H54 (cell line): ENCODE measurements at regions not wholly inside any gene's neighbourhood (a gene's known extent, or its start where the extent isn't known, plus 50 kb on each side); places are given as distances from the start of the nearest gene placed in this dataset.
A peak's percentile ranks its signal among the peaks of the same experiment; 100 is the strongest.

ENCODE experiments used
- DNase-seq: peaks from one replicate; pipeline ENCODE4 v3.0.0; 2011; ENCODE audit warnings: low spot score, mixed read lengths; ENCODE audit not compliant: insufficient read length
- FAIRE-seq: peaks from 3 replicates; lab custom pipeline; 2011; peaks lifted over from hg19 to GRCh38; lab: Jason Lieb, UNC
- POLR2A ChIP-seq: IDR thresholded peaks from 2 replicates; pipeline ENCODE4 v1.6.1; 2011; ENCODE audit warnings: low read depth, mild to moderate bottlenecking, low read length

- no peak for DNase-seq
- no peak for TF ChIP-seq POLR2A
- FAIRE-seq = no peak
Observed at GRCh38 chr2:16291731-16292550, 351.6 kb downstream of the MYCN start.

GRCh38 chr2:16291226-16291625 is 350.9 kb downstream of the MYCN start:
- TF ChIP-seq POLR2A = no peak
- DNase-seq (no peak), FAIRE-seq (no peak)

GRCh38 chr2:16290311-16291020 is 350.1 kb downstream of the MYCN start:
- FAIRE-seq (no peak), DNase-seq (no peak)
- no peak for TF ChIP-seq POLR2A

- no peak for TF ChIP-seq POLR2A
- DNase-seq = no peak
- no peak for FAIRE-seq
Observed at GRCh38 chr2:16288371-16289112, 348.2 kb downstream of the MYCN start.

- DNase-seq = no peak
- TF ChIP-seq POLR2A = no peak
- FAIRE-seq = no peak
Observed at GRCh38 chr2:16287831-16288230, 347.5 kb downstream of the MYCN start.

GRCh38 chr2:16287281-16287680 is 346.9 kb downstream of the MYCN start:
- DNase-seq (no peak), FAIRE-seq (no peak)
- TF ChIP-seq POLR2A = no peak

- no peak for DNase-seq
- FAIRE-seq = no peak
Observed at GRCh38 chr2:16285813-16286510, 345.6 kb downstream of the MYCN start.

GRCh38 chr2:16284941-16285625 is 344.7 kb downstream of the MYCN start:
- DNase-seq (no peak), FAIRE-seq (no peak)
- TF ChIP-seq POLR2A = no peak

More at GRCh38 chr2:16285813-16286510, 345.6 kb downstream of the MYCN start:
- no peak for TF ChIP-seq POLR2A

- TF ChIP-seq POLR2A = no peak
- no peak for DNase-seq
Observed at GRCh38 chr2:16283071-16283850, 342.9 kb downstream of the MYCN start.

GRCh38 chr2:16282511-16282910 is 342.2 kb downstream of the MYCN start:
- TF ChIP-seq POLR2A = no peak
- FAIRE-seq (no peak), DNase-seq (no peak)

More at GRCh38 chr2:16283071-16283850, 342.9 kb downstream of the MYCN start:
- FAIRE-seq = no peak

- FAIRE-seq (no peak), DNase-seq (peak; percentile 7)
- TF ChIP-seq POLR2A = no peak
Observed at GRCh38 chr2:16281451-16282335, 341.3 kb downstream of the MYCN start.
